ENCODE measurements at regions not wholly inside any gene's neighbourhood (a gene's known extent, or its start where the extent isn't known, plus 50 kb on each side); places are given as distances from the start of the nearest gene placed in this dataset.

GRCh38 chr16:79475841-79476240 lies 124.7 kb downstream of the MAF start:
- Histone ChIP-seq H3K4me1 (no peaks in the 10 kb centered on the region), H3K36me3 (no peaks in the 10 kb centered on the region), H3K4me3 (no peak overlapping the region), H3K9me3 (no peaks in the 10 kb centered on the region), H3K27me3 (ENCODE audit: low read depth) (no peaks in the 10 kb centered on the region), H3K27ac (no peak overlapping the region)
- ATAC-seq: no peak
- no peak for TF ChIP-seq CTCF (IDR thresholded peaks at IDR 0.05)
- DNase-seq: no peak
- intact Hi-C loops (cut with DNase I): no loop called here

GRCh38 chr16:79473456-79473855 lies 127.1 kb downstream of the MAF start:
- no peak for ATAC-seq

GRCh38 chr16:79472426-79472825 lies 128.1 kb downstream of the MAF start:
- H3K36me3 ChIP-seq: no peaks in the 10 kb centered on the region
- H3K9me3 ChIP-seq: no peaks in the 10 kb centered on the region
- no peak for TF ChIP-seq CTCF (IDR thresholded peaks at IDR 0.05)
- H3K27me3 ChIP-seq (ENCODE audit: low read depth): no peaks in the 10 kb centered on the region
- DNase-seq (no peak), ATAC-seq (no peak)
- no peak overlapping the region for H3K4me3 ChIP-seq
- intact Hi-C loops (cut with DNase I): no loop called here
- H3K4me1 ChIP-seq: peaks cover 11% of the 10 kb centered on the region
- H3K27ac ChIP-seq: no peak overlapping the region

More at GRCh38 chr16:79473456-79473855, 127.1 kb downstream of the MAF start:
- Histone ChIP-seq H3K9me3 (no peaks in the 10 kb centered on the region), H3K27me3 (ENCODE audit: low read depth) (no peaks in the 10 kb centered on the region), H3K27ac (no peak overlapping the region), H3K4me3 (no peak overlapping the region), H3K4me1 (peaks cover 11% of the 10 kb centered on the region), H3K36me3 (no peaks in the 10 kb centered on the region)
- intact Hi-C loops (cut with DNase I): no loop called here
- no peak for TF ChIP-seq CTCF (IDR thresholded peaks at IDR 0.05)
- no peak for DNase-seq

GRCh38 chr16:79469999-79470398 lies 130.5 kb downstream of the MAF start:
- Histone ChIP-seq H3K27me3 (ENCODE audit: low read depth) (no peaks in the 10 kb centered on the region), H3K4me3 (no peak overlapping the region), H3K4me1 (peaks cover 11% of the 10 kb centered on the region), H3K27ac (no peak overlapping the region), H3K36me3 (no peaks in the 10 kb centered on the region), H3K9me3 (no peaks in the 10 kb centered on the region)
- DNase-seq (no peak), ATAC-seq (peak; percentile 29 to 31)
- intact Hi-C loops (cut with DNase I): no loop called here
- TF ChIP-seq CTCF (IDR thresholded peaks at IDR 0.05): no peak

- Histone ChIP-seq H3K36me3 (no peaks in the 10 kb centered on the region), H3K9me3 (no peaks in the 10 kb centered on the region), H3K27me3 (ENCODE audit: low read depth) (no peaks in the 10 kb centered on the region), H3K4me3 (no peak overlapping the region), H3K27ac (no peak overlapping the region), H3K4me1 (peaks cover 11% of the 10 kb centered on the region)
- no peak for DNase-seq
- ATAC-seq: no peak
- intact Hi-C loops (cut with DNase I): no loop called here
- TF ChIP-seq CTCF (IDR thresholded peaks at IDR 0.05): no peak
Observed at GRCh38 chr16:79468631-79469030, 131.9 kb downstream of the MAF start.

- intact Hi-C loops (cut with DNase I): no loop called here
Observed at GRCh38 chr16:79468121-79468552, 132.4 kb downstream of the MAF start.

More at GRCh38 chr16:79468121-79468552, 132.4 kb downstream of the MAF start:
- H3K9me3 ChIP-seq: no peaks in the 10 kb centered on the region
- no peak overlapping the region for H3K4me3 ChIP-seq
- H3K27me3 ChIP-seq (ENCODE audit: low read depth): no peaks in the 10 kb centered on the region
- DNase-seq (no peak), ATAC-seq (no peak)
- peaks cover 11% of the 10 kb centered on the region for H3K4me1 ChIP-seq
- H3K36me3 ChIP-seq: no peaks in the 10 kb centered on the region
- TF ChIP-seq CTCF (IDR thresholded peaks at IDR 0.05): no peak
- H3K27ac ChIP-seq: no peak overlapping the region
